ENCODE measurements at regions not wholly inside any gene's neighbourhood (a gene's known extent, or its start where the extent isn't known, plus 50 kb on each side); places are given as distances from the start of the nearest gene placed in this dataset.

DNA sequence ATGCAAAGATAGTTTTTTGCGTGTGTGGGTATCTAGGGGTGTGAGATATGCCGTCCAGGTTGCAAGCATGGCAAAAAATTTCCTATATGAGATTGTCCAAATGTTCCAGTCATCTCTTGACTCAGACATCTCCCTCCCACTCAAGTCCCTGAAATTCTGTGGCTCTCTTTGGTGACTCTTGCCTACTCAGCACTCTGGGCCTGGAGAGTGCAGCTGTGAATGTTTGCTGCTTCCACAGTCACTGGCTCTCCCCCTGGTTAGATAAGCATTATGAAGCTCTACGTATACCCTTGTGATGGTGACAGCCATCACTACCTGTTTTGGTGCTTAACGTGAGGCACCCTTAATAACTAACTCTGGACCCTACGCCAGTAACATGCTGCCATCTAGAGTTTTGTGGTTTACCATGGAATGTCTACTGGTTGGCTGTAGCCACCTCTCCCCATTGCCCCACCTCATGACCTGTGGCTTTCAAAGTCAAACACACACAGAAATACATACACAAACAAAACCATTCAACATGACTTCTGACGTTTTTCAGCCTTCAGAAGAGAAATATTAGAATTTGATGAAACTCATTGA is 621.9 kb upstream of the CITED2 start:
- WGBS: 83% methylated on average over 6 of the region's 6 CpGs
- H3K4me3 ChIP-seq: no peak overlapping the region
- no peaks in the 10 kb centered on the region for H3K27me3 ChIP-seq
- no peaks in the 10 kb centered on the region for H3K9me3 ChIP-seq
- no peak overlapping the region for H3K27ac ChIP-seq
- no peaks in the 10 kb centered on the region for H3K36me3 ChIP-seq
- DNase-seq (ENCODE audit: low spot score in 2 of 2): no peak
- TF ChIP-seq, protein P1, sequence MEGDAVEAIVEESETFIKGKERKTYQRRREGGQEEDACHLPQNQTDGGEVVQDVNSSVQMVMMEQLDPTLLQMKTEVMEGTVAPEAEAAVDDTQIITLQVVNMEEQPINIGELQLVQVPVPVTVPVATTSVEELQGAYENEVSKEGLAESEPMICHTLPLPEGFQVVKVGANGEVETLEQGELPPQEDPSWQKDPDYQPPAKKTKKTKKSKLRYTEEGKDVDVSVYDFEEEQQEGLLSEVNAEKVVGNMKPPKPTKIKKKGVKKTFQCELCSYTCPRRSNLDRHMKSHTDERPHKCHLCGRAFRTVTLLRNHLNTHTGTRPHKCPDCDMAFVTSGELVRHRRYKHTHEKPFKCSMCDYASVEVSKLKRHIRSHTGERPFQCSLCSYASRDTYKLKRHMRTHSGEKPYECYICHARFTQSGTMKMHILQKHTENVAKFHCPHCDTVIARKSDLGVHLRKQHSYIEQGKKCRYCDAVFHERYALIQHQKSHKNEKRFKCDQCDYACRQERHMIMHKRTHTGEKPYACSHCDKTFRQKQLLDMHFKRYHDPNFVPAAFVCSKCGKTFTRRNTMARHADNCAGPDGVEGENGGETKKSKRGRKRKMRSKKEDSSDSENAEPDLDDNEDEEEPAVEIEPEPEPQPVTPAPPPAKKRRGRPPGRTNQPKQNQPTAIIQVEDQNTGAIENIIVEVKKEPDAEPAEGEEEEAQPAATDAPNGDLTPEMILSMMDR (IDR thresholded peaks at IDR 0.05): no peak
- TF ChIP-seq POLR2AphosphoS5 (IDR thresholded peaks at IDR 0.05) (no peak), POLR2A (IDR thresholded peaks at IDR 0.05) (no peak), EP300 (IDR thresholded peaks at IDR 0.05) (no peak)
- H3K4me1 ChIP-seq: no peaks in the 10 kb centered on the region

DNA sequence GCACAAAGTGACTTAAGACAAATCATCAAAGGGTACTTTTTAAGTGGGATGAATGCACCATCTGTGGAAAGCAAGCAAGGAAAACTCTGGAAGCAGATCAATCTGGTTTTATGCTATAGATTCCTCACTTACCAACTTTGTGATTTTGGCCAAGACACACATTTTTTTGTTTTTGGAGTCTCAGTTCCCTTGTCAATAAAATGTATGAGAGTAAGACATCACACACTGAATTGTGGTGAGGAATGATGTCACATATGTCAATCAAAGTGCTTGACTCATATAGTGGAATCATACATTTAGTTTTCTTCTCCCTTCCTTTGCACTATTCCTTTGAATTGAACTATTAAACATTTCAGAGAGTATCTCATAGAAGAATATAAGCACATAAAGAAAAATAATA is 620.5 kb upstream of the CITED2 start:
- H3K9me3 ChIP-seq: no peaks in the 10 kb centered on the region
- no peaks in the 10 kb centered on the region for H3K4me1 ChIP-seq
- no peak for DNase-seq (ENCODE audit: low spot score in 2 of 2)
- no peaks in the 10 kb centered on the region for H3K36me3 ChIP-seq
- no peak overlapping the region for H3K27ac ChIP-seq
- no peaks in the 10 kb centered on the region for H3K27me3 ChIP-seq
- TF ChIP-seq, protein P1 (IDR thresholded peaks at IDR 0.05): no peak
- H3K4me3 ChIP-seq: no peak overlapping the region

DNA sequence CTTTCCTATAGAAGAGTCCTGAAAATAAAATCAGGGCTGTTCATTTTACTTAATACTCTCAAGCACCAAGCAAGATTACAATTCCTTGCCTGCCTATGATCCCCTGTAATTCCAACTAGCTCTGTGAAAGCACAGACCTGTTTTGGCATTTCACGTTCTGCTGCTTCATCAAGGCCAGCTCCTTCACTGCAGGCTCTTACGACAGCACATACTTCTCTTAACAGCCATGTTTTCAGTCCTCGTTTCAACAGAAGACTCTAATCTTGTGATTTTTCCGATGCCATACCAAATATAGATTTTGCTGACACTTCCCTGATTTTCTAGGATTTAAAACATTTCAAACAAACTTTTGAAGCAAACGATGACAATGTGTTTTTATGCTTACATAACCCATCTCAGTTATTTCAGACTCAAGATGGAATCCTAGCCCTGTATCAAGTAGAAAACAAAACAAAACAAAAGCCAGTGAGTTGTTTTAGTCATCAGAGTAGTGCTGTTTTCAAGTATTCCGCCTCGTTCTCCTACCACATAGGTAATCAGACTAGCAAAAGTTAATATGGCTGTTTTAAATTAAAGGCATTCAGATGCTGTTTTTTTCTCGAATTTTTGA is 616.5 kb upstream of the CITED2 start:
- Histone ChIP-seq H3K9me3 (no peaks in the 10 kb centered on the region), H3K4me1 (no peaks in the 10 kb centered on the region), H3K27me3 (no peaks in the 10 kb centered on the region), H3K36me3 (no peaks in the 10 kb centered on the region), H3K4me3 (no peak overlapping the region), H3K27ac (peak overlapping the region; percentile 31)
- WGBS: 63% methylated on average over 8 of the region's 8 CpGs
- DNase-seq (ENCODE audit: low spot score in 2 of 2): no peak
- TF ChIP-seq POLR2A (IDR thresholded peaks at IDR 0.05): no peak
- peak; percentile 9 for TF ChIP-seq EP300 (IDR thresholded peaks at IDR 0.05)
- TF ChIP-seq POLR2AphosphoS5 (IDR thresholded peaks at IDR 0.05): no peak

DNA sequence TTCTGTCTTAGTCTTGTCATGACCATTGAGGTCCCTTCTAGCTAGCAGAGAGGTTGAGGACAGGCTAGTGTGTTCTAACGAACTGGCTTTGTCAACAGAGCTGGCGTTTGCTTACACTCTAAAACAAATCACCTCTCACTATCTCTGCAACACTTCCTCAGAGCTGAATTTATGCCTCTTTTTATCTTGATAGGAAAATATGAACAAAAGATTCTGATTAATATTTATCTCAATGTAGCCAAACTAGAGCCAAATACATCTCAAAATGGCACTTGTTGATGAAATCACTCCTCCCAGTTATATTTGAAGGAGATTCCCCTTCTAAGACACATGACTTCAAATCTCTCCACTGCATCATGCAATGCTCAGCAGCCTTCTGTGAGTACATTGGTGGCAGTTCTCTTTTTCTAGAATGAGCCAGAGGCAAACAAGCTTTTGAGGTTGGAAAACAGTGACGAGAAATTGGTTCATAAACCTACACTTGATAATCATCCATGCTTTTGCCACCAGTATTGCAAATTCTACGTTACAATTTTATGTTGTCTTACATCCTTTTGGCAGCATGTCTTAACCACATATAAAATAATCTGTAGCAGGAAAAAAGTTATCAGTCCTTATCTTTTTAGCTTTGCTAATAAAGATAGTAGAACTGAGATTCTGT is 615.7 kb upstream of the CITED2 start:
- TF ChIP-seq POLR2AphosphoS5 (IDR thresholded peaks at IDR 0.05) (no peak), POLR2A (IDR thresholded peaks at IDR 0.05) (no peak), EP300 (IDR thresholded peaks at IDR 0.05) (no peak)
- TF ChIP-seq, protein P1 (IDR thresholded peaks at IDR 0.05): no peak
- H3K27ac ChIP-seq: peak overlapping the region; percentile 31
- WGBS: 52% methylated on average over 4 of the region's 4 CpGs
- H3K9me3 ChIP-seq: no peaks in the 10 kb centered on the region
- no peaks in the 10 kb centered on the region for H3K36me3 ChIP-seq
- no peaks in the 10 kb centered on the region for H3K27me3 ChIP-seq
- H3K4me1 ChIP-seq: no peaks in the 10 kb centered on the region
- H3K4me3 ChIP-seq: no peak overlapping the region
- DNase-seq (ENCODE audit: low spot score in 2 of 2): no peak

DNA sequence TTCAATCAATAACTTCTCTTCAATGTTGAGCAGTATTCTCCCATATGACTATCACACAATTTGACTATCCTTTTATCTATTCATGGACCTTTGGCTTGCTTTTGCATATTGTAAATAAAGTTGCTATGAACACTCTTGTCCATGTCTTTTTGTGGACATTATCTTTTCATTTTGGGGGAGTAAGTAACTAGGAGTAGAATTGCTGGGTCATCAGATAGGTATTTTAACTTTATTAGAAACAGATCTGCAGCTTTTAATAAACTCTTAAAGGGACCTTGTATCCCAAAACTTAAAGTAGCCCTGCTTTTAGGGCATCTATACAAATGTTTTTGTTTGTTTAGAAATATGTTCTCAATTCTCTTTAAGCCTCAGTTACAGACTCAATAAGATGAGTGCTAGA is 614.2 kb upstream of the CITED2 start:
- no peak for TF ChIP-seq EP300 (IDR thresholded peaks at IDR 0.05)
- no peak for TF ChIP-seq POLR2AphosphoS5 (IDR thresholded peaks at IDR 0.05)
- TF ChIP-seq, protein P1 (IDR thresholded peaks at IDR 0.05): no peak
- TF ChIP-seq POLR2A (IDR thresholded peaks at IDR 0.05): no peak
- Histone ChIP-seq H3K36me3 (no peaks in the 10 kb centered on the region), H3K4me3 (no peak overlapping the region), H3K4me1 (no peaks in the 10 kb centered on the region), H3K27ac (no peak overlapping the region), H3K9me3 (no peaks in the 10 kb centered on the region), H3K27me3 (no peaks in the 10 kb centered on the region)
- no peak for DNase-seq (ENCODE audit: low spot score in 2 of 2)
